Activated CD4-positive, alpha-beta T cell treated with anti-CD3 and anti-CD28 coated beads for 36 hours (primary cell): ENCODE measurements at regions not wholly inside any gene's neighbourhood (a gene's known extent, or its start where the extent isn't known, plus 50 kb on each side); places are given as distances from the start of the nearest gene placed in this dataset.

Experiments
- ATAC-seq: fragments of 200-7000 bp; cut with Tn5 transposase; one replicate; pipeline ENCODE4 v1.10.0; 2021; ENCODE audit warnings: mild to moderate bottlenecking, moderate library complexity
- CTCF ChIA-PET: fragments of 350-600 bp; sonication (Branson Sonifier 250); formaldehyde crosslinking; loops from one replicate; lab custom pipeline; 2021; ENCODE audit warnings: antibody characterized with exemption; lab: Charles Lee
- POLR2A ChIA-PET: fragments of 350-600 bp; sonication (Branson Sonifier 250); formaldehyde crosslinking; loops from one replicate; lab custom pipeline; 2021; ENCODE audit warnings: antibody characterized with exemption, inconsistent platforms; lab: Charles Lee
- DNase-seq: peaks from one replicate; pipeline ENCODE4 v3.0.0-alpha.2; 2020
- H3K27ac Mint-ChIP-seq: one replicate; pipeline ENCODE4 v1.8.0; 2021; ENCODE audit warnings: mixed read lengths
- H3K27me3 Mint-ChIP-seq: one replicate; pipeline ENCODE4 v1.8.0; 2021; ENCODE audit warnings: mixed read lengths
- H3K36me3 Mint-ChIP-seq: one replicate; pipeline ENCODE4 v1.8.0; 2021; ENCODE audit warnings: low read depth, mixed read lengths
- H3K4me1 Mint-ChIP-seq: one replicate; pipeline ENCODE4 v1.8.0; 2021; ENCODE audit warnings: mixed read lengths
- H3K4me3 Mint-ChIP-seq: one replicate; pipeline ENCODE4 v1.8.0; 2021; ENCODE audit warnings: mild to moderate bottlenecking, moderate library complexity, mixed read lengths
- H3K9me3 Mint-ChIP-seq: one replicate; pipeline ENCODE4 v1.8.0; 2021; ENCODE audit warnings: low read depth, mixed read lengths
- intact Hi-C, 2 experiments: fragments of 100-400 bp; cut with DNase I in 1 of 2; cut with micrococcal nuclease in 1 of 2; formaldehyde crosslinking; loops; one replicate each; pipeline versions ENCODE4 v1.14.2 to v1.15.1; 2022 to 2024; cut with DNase I, micrococcal nuclease

- ChIA-PET CTCF (no interaction called here), POLR2A (no interaction called here)
- intact Hi-C loops = no loop called here
- Mint-ChIP-seq H3K4me1 (no peaks in the 10 kb centered on the region), H3K27me3 (no peaks in the 10 kb centered on the region), H3K9me3 (peaks cover 2% of the 10 kb centered on the region), H3K36me3 (no peaks in the 10 kb centered on the region), H3K27ac (no peak overlapping the region), H3K4me3 (no peak overlapping the region)
- ATAC-seq (no peak), DNase-seq (no peak)
These were observed 62.0 kb upstream of the STEAP4 start for GRCh38 chr7:88368686-88369085.

- H3K9me3 Mint-ChIP-seq = peaks cover 2% of the 10 kb centered on the region
- intact Hi-C loops = no loop called here
- H3K4me3 Mint-ChIP-seq = no peak overlapping the region
- ATAC-seq = no peak
- no peak overlapping the region for H3K27ac Mint-ChIP-seq
- H3K27me3 Mint-ChIP-seq = no peaks in the 10 kb centered on the region
- DNase-seq = no peak
- H3K36me3 Mint-ChIP-seq = no peaks in the 10 kb centered on the region
- CTCF ChIA-PET = no interaction called here
- POLR2A ChIA-PET = no interaction called here
- no peaks in the 10 kb centered on the region for H3K4me1 Mint-ChIP-seq
These were observed 60.2 kb upstream of the STEAP4 start for GRCh38 chr7:88366845-88367244.

- H3K36me3 Mint-ChIP-seq = no peaks in the 10 kb centered on the region
- intact Hi-C loops = no loop called here
- ATAC-seq (no peak), DNase-seq (no peak)
- ChIA-PET CTCF (no interaction called here), POLR2A (no interaction called here)
- no peak overlapping the region for H3K27ac Mint-ChIP-seq
- no peaks in the 10 kb centered on the region for H3K9me3 Mint-ChIP-seq
- H3K27me3 Mint-ChIP-seq = peaks cover 2% of the 10 kb centered on the region
- H3K4me1 Mint-ChIP-seq = no peaks in the 10 kb centered on the region
- no peak overlapping the region for H3K4me3 Mint-ChIP-seq
These were observed 57.2 kb upstream of the STEAP4 start for GRCh38 chr7:88363869-88364268.

GRCh38 chr7:88363249-88363648 lies 56.6 kb upstream of the STEAP4 start:
- H3K27me3 Mint-ChIP-seq = peaks cover 3% of the 10 kb centered on the region
- ChIA-PET POLR2A (no interaction called here), CTCF (no interaction called here)
- H3K27ac Mint-ChIP-seq = no peak overlapping the region
- H3K4me1 Mint-ChIP-seq = peaks cover under 1% of the 10 kb centered on the region
- no peaks in the 10 kb centered on the region for H3K36me3 Mint-ChIP-seq
- intact Hi-C loops = no loop called here
- H3K9me3 Mint-ChIP-seq = no peaks in the 10 kb centered on the region
- DNase-seq = no peak
- H3K4me3 Mint-ChIP-seq = no peak overlapping the region
- ATAC-seq = no peak

GRCh38 chr7:88361357-88361756 lies 54.7 kb upstream of the STEAP4 start:
- Mint-ChIP-seq H3K4me3 (no peak overlapping the region), H3K27me3 (peaks cover 4% of the 10 kb centered on the region), H3K4me1 (peaks cover 3% of the 10 kb centered on the region), H3K27ac (no peak overlapping the region), H3K36me3 (no peaks in the 10 kb centered on the region), H3K9me3 (no peaks in the 10 kb centered on the region)
- no peak for DNase-seq
- ChIA-PET CTCF (no interaction called here), POLR2A (no interaction called here)
- intact Hi-C loops = no loop called here
- no peak for ATAC-seq

GRCh38 chr7:88358881-88359280 lies 52.2 kb upstream of the STEAP4 start:
- no peak for ATAC-seq
- H3K4me1 Mint-ChIP-seq = peaks cover 3% of the 10 kb centered on the region
- H3K36me3 Mint-ChIP-seq = no peaks in the 10 kb centered on the region
- no peaks in the 10 kb centered on the region for H3K9me3 Mint-ChIP-seq
- H3K27me3 Mint-ChIP-seq = peaks cover 7% of the 10 kb centered on the region
- ChIA-PET POLR2A (no interaction called here), CTCF (no interaction called here)
- intact Hi-C loops = loop anchor here (2.0 to 5.0 kb wide), 2 partner anchors 116 to 117 kb away; no protein-coding TSS in a partner anchor
- no peak for DNase-seq
- H3K4me3 Mint-ChIP-seq = no peak overlapping the region
- H3K27ac Mint-ChIP-seq = no peak overlapping the region

- H3K36me3 Mint-ChIP-seq = no peaks in the 10 kb centered on the region
- CTCF ChIA-PET = no interaction called here
These were observed 51.8 kb upstream of the STEAP4 start for GRCh38 chr7:88358526-88358838.

GRCh38 chr7:88357781-88358525 lies 51.3 kb upstream of the STEAP4 start:
- intact Hi-C loops = loop anchor here (2.0 to 5.0 kb wide), 2 partner anchors 115 to 116 kb away; no protein-coding TSS in a partner anchor
- H3K36me3 Mint-ChIP-seq = no peaks in the 10 kb centered on the region
- H3K9me3 Mint-ChIP-seq = no peaks in the 10 kb centered on the region
- POLR2A ChIA-PET = no interaction called here
- H3K27me3 Mint-ChIP-seq = peaks cover 15% of the 10 kb centered on the region
- H3K4me3 Mint-ChIP-seq = no peak overlapping the region
- CTCF ChIA-PET = interaction anchor here (0.5 kb wide), 1 partner anchor 11 kb away, joined by 3 read pairs; no protein-coding TSS in a partner anchor
- ATAC-seq (no peak), DNase-seq (no peak)
- no peak overlapping the region for H3K27ac Mint-ChIP-seq
- peaks cover 3% of the 10 kb centered on the region for H3K4me1 Mint-ChIP-seq

More at GRCh38 chr7:88358526-88358838, 51.8 kb upstream of the STEAP4 start:
- Mint-ChIP-seq H3K27ac (no peak overlapping the region), H3K4me3 (no peak overlapping the region), H3K27me3 (peaks cover 10% of the 10 kb centered on the region), H3K4me1 (peaks cover 3% of the 10 kb centered on the region), H3K9me3 (no peaks in the 10 kb centered on the region)
- intact Hi-C loops = loop anchor here (2.0 to 5.0 kb wide), 2 partner anchors 116 kb away; no protein-coding TSS in a partner anchor
- POLR2A ChIA-PET = no interaction called here
- ATAC-seq = no peak
- no peak for DNase-seq

- ChIA-PET POLR2A (no interaction called here), CTCF (no interaction called here)
- peaks cover 3% of the 10 kb centered on the region for H3K4me1 Mint-ChIP-seq
- H3K4me3 Mint-ChIP-seq = no peak overlapping the region
- no peak for ATAC-seq
- DNase-seq = no peak
- H3K27me3 Mint-ChIP-seq = peaks cover 16% of the 10 kb centered on the region
- H3K9me3 Mint-ChIP-seq = no peaks in the 10 kb centered on the region
- no peak overlapping the region for H3K27ac Mint-ChIP-seq
- no peaks in the 10 kb centered on the region for H3K36me3 Mint-ChIP-seq
- intact Hi-C loops = loop anchor here in 1 of 2 experiments (5.0 kb wide), 1 partner anchor 115 kb away; no protein-coding TSS in a partner anchor
These were observed 50.6 kb upstream of the STEAP4 start for GRCh38 chr7:88357294-88357693.
